Neural cell (in vitro differentiated cells): ENCODE measurements at regions not wholly inside any gene's neighbourhood (a gene's known extent, or its start where the extent isn't known, plus 50 kb on each side); places are given as distances from the start of the nearest gene placed in this dataset.
"Not testable (repeated sequence)": the region's sequence is repeated elsewhere in the genome, so short reads cannot be mapped to it uniquely, and the experiment has no call there.

ENCODE experiments used
- H2AFZ ChIP-seq: fragments of 200-600, 300-800 bp; sonication (generic), shearing (Covaris generic); 2 replicates; pipeline ENCODE4 v1.6.0; 2014; ENCODE audit warnings: low read depth, mild to moderate bottlenecking, antibody characterized with exemption, low read length, moderate library complexity
- H3F3A ChIP-seq: fragments of 200-600 bp; shearing (Covaris generic); 2 replicates; pipeline ENCODE4 v1.6.1; 2016; ENCODE audit warnings: mild to moderate bottlenecking, moderate library complexity, mixed read lengths, antibody characterized with exemption, low read length; ENCODE audit not compliant: insufficient read depth, poor library complexity, severe bottlenecking
- H3K27ac ChIP-seq: fragments of 200-600, 300-800 bp; sonication (generic), shearing (Covaris generic); 2 replicates; pipeline ENCODE4 v1.5.1; 2014; ENCODE audit warnings: mild to moderate bottlenecking, low read length, moderate library complexity
- H3K27me3 ChIP-seq: fragments of 300-800, 200-600 bp; sonication (generic), shearing (Covaris generic); 2 replicates; pipeline ENCODE4 v1.6.0; 2014; ENCODE audit warnings: mild to moderate bottlenecking, low read depth, low read length, moderate library complexity; ENCODE audit not compliant: insufficient read depth
- H3K36me3 ChIP-seq: fragments of 300-800, 200-600 bp; sonication (generic), shearing (Covaris generic); 2 replicates; pipeline ENCODE4 v1.5.1; 2014; ENCODE audit warnings: mild to moderate bottlenecking, antibody characterized with exemption, low read length, moderate library complexity; ENCODE audit not compliant: insufficient read depth
- H3K4me2 ChIP-seq: fragments of 300-800, 200-600 bp; sonication (generic), shearing (Covaris generic); 2 replicates; pipeline ENCODE4 v1.6.0; 2014; ENCODE audit warnings: mild to moderate bottlenecking, low read length
- H3K4me3 ChIP-seq: fragments of 300-800, 200-600 bp; sonication (generic), shearing (Covaris generic); 2 replicates; pipeline ENCODE4 v1.5.1; 2014; ENCODE audit warnings: mild to moderate bottlenecking, low read length, moderate library complexity
- H3K79me2 ChIP-seq: fragments of 200-600 bp; shearing (Covaris generic); replicated peaks from 2 replicates; pipeline ENCODE4 v1.6.0; 2014; ENCODE audit warnings: mild to moderate bottlenecking, low read length, moderate library complexity; ENCODE audit not compliant: insufficient read depth
- H3K9ac ChIP-seq: fragments of 300-800, 200-600 bp; sonication (generic), shearing (Covaris generic); 2 replicates; pipeline ENCODE4 v1.6.1; 2016; ENCODE audit warnings: mild to moderate bottlenecking, low read length, mixed read lengths
- H3K9me2 ChIP-seq: fragments of 200-600 bp; shearing (Covaris generic); 2 replicates; pipeline ENCODE4 v1.6.1; 2016; ENCODE audit warnings: mild to moderate bottlenecking, low read length, mixed read lengths; ENCODE audit not compliant: insufficient read depth
- H3K9me3 ChIP-seq: fragments of 200-600, 300-800 bp; sonication (generic), shearing (Covaris generic); 2 replicates; pipeline ENCODE4 v1.6.1; 2016; ENCODE audit warnings: mild to moderate bottlenecking, mixed run types, low read length, moderate library complexity, mixed read lengths
- H4K20me1 ChIP-seq: fragments of 200-600 bp; shearing (Covaris generic); 2 replicates; pipeline ENCODE4 v1.6.1; 2016; ENCODE audit warnings: mild to moderate bottlenecking, mixed run types; ENCODE audit not compliant: insufficient read depth
- EP300 ChIP-seq: fragments of 450-650 bp; conservative IDR thresholded peaks from 2 replicates; pipeline ENCODE4 v1.6.1; 2014; ENCODE audit warnings: antibody characterized with exemption, mild to moderate bottlenecking, moderate library complexity; ENCODE audit not compliant: poor library complexity, severe bottlenecking
- EZH2 ChIP-seq: fragments of 200-600, 300-800 bp; shearing (Covaris generic), sonication (generic); IDR thresholded peaks from 2 replicates; pipeline ENCODE4 v1.6.1; 2014; ENCODE audit warnings: antibody characterized with exemption, low read length, borderline replicate concordance, mild to moderate bottlenecking; ENCODE audit not compliant: insufficient read depth, poor library complexity, severe bottlenecking
- MXI1 ChIP-seq: fragments of 450-650 bp; conservative IDR thresholded peaks from 2 replicates; pipeline ENCODE4 v1.6.1; 2014; ENCODE audit warnings: antibody characterized with exemption, mild to moderate bottlenecking; ENCODE audit not compliant: poor library complexity, severe bottlenecking
- POLR2AphosphoS5 ChIP-seq: IDR thresholded peaks from 2 replicates; pipeline ENCODE4 v1.6.1; 2012
- SMC3 ChIP-seq: fragments of 450-650 bp; conservative IDR thresholded peaks from 2 replicates; pipeline ENCODE4 v1.6.1; 2014; ENCODE audit warnings: antibody characterized with exemption, mild to moderate bottlenecking, moderate library complexity; ENCODE audit not compliant: poor library complexity
- TAF1 ChIP-seq: IDR thresholded peaks from 2 replicates; pipeline ENCODE4 v1.6.1; 2012; ENCODE audit warnings: low read depth
- TF ChIP-seq, protein P1 (sequence below): IDR thresholded peaks from 2 replicates; pipeline ENCODE4 v1.6.1; 2012; ENCODE audit warnings: borderline replicate concordance

- no peaks in the 10 kb centered on the region for H3K9me2 ChIP-seq
- no peaks in the 10 kb centered on the region for H3K27me3 ChIP-seq
- no peaks in the 10 kb centered on the region for H4K20me1 ChIP-seq
- H3K27ac ChIP-seq = no peak overlapping the region
- H3K4me2 ChIP-seq = no peak overlapping the region
- no peaks in the 10 kb centered on the region for H3K79me2 ChIP-seq
- no peaks in the 10 kb centered on the region for H3K36me3 ChIP-seq
- no peak overlapping the region for H3K9ac ChIP-seq
- no peak for TF ChIP-seq EZH2
- TF ChIP-seq MXI1 = no peak
- TF ChIP-seq, protein P1, sequence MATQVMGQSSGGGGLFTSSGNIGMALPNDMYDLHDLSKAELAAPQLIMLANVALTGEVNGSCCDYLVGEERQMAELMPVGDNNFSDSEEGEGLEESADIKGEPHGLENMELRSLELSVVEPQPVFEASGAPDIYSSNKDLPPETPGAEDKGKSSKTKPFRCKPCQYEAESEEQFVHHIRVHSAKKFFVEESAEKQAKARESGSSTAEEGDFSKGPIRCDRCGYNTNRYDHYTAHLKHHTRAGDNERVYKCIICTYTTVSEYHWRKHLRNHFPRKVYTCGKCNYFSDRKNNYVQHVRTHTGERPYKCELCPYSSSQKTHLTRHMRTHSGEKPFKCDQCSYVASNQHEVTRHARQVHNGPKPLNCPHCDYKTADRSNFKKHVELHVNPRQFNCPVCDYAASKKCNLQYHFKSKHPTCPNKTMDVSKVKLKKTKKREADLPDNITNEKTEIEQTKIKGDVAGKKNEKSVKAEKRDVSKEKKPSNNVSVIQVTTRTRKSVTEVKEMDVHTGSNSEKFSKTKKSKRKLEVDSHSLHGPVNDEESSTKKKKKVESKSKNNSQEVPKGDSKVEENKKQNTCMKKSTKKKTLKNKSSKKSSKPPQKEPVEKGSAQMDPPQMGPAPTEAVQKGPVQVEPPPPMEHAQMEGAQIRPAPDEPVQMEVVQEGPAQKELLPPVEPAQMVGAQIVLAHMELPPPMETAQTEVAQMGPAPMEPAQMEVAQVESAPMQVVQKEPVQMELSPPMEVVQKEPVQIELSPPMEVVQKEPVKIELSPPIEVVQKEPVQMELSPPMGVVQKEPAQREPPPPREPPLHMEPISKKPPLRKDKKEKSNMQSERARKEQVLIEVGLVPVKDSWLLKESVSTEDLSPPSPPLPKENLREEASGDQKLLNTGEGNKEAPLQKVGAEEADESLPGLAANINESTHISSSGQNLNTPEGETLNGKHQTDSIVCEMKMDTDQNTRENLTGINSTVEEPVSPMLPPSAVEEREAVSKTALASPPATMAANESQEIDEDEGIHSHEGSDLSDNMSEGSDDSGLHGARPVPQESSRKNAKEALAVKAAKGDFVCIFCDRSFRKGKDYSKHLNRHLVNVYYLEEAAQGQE = no peak
- no peak for TF ChIP-seq EP300
- TF ChIP-seq POLR2AphosphoS5 = no peak
- no peak for TF ChIP-seq TAF1
- no peak for TF ChIP-seq SMC3
- no peak overlapping the region for H3K4me3 ChIP-seq
- no peaks in the 10 kb centered on the region for H3K9me3 ChIP-seq
- H3F3A ChIP-seq = no peaks in the 10 kb centered on the region
- no peak overlapping the region for H2AFZ ChIP-seq
These were observed 70.4 kb upstream of the USP9X start for GRCh38 chrX:41014776-41015360.

DNA sequence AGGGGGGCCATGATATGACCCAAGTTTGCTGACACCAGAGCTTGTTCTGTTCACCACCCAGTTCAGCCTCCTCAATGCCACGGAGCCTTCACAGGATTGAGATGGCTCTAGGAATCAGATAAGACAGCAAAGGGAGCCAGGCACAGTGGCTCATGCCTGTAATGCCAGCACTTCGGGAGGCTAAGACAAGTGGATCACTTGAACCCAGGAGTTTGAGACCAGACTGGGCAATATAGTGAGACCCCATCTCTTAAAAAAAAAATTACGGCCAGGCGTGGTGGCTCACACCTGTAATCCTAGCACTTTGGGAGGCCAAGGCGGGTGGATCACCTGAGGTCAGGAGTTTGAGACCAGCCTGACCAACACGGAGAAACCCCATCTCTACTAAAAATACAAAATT, 67.5 kb upstream of the USP9X start:
- H3K9me3 ChIP-seq, H3K4me3 ChIP-seq, H2AFZ ChIP-seq, H3K9ac ChIP-seq, H3K79me2 ChIP-seq, H3K9me2 ChIP-seq, H4K20me1 ChIP-seq, H3F3A ChIP-seq, H3K36me3 ChIP-seq, H3K27me3 ChIP-seq, H3K4me2 ChIP-seq, H3K27ac ChIP-seq: not testable (repeated sequence)

GRCh38 chrX:41018391-41019040, 66.7 kb upstream of the USP9X start:
- H3K27me3 ChIP-seq, H3K9ac ChIP-seq, H3F3A ChIP-seq, H3K9me2 ChIP-seq, H3K4me3 ChIP-seq, H3K79me2 ChIP-seq, H3K9me3 ChIP-seq, H3K36me3 ChIP-seq, H3K27ac ChIP-seq, H3K4me2 ChIP-seq, H4K20me1 ChIP-seq, H2AFZ ChIP-seq: not testable (repeated sequence)
